ENCODE measurements at regions not wholly inside any gene's neighbourhood (a gene's known extent, or its start where the extent isn't known, plus 50 kb on each side); places are given as distances from the start of the nearest gene placed in this dataset.

DNA sequence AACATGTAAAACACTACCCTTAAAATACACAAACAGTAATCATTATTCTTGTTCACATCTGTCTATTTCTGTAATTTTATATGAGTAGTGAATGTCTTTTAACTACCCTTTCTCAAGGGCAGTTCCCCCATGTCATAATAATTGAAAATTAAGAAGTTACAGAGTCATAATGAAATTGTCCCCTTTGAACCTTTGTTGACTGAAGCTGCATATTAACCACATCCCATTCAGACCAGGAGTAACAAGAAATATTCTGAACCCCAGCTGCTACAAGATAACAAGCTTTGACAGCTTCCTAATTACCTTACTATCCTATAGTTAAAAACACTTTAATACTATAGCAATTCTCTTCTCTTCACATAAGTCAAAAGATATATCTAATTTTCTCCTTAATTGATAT, 635.9 kb upstream of the SUCLG2 start:
- Mint-ChIP-seq H3K27me3 (no peaks in the 10 kb centered on the region), H3K36me3 (ENCODE audit: insufficient read depth) (no peaks in the 10 kb centered on the region), H3K4me1 (ENCODE audit: low read depth) (no peaks in the 10 kb centered on the region), H3K4me3 (ENCODE audit: low read depth) (no peak overlapping the region), H3K27ac (no peak overlapping the region), H3K9me3 (ENCODE audit: low read depth) (no peaks in the 10 kb centered on the region)
- DNase-seq (ENCODE audit: low spot score, unreplicated experiment): no peak
- TF ChIP-seq, protein P1, sequence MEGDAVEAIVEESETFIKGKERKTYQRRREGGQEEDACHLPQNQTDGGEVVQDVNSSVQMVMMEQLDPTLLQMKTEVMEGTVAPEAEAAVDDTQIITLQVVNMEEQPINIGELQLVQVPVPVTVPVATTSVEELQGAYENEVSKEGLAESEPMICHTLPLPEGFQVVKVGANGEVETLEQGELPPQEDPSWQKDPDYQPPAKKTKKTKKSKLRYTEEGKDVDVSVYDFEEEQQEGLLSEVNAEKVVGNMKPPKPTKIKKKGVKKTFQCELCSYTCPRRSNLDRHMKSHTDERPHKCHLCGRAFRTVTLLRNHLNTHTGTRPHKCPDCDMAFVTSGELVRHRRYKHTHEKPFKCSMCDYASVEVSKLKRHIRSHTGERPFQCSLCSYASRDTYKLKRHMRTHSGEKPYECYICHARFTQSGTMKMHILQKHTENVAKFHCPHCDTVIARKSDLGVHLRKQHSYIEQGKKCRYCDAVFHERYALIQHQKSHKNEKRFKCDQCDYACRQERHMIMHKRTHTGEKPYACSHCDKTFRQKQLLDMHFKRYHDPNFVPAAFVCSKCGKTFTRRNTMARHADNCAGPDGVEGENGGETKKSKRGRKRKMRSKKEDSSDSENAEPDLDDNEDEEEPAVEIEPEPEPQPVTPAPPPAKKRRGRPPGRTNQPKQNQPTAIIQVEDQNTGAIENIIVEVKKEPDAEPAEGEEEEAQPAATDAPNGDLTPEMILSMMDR (IDR thresholded peaks at IDR 0.05; ENCODE audit: unreplicated experiment): no peak

DNA sequence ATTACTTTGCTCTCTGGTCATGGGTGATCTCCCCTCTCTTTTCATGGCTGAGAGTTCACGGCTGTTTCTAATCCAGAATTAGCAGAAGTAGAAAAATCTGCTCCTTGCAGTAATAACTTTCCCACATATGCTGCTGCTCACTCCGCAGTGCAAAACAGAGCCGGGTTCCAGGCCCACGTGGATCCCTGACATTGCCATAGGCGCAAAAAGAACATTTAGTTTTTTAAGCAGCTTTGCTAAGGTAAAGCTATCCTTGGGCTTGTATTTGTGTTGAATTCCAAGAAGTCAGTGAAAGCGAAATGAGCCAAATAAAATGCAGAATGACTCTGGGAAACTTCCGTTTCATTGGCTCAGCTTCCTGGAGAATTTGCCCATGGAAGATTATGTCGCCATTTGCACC, 633.7 kb upstream of the SUCLG2 start:
- TF ChIP-seq, protein P1 (IDR thresholded peaks at IDR 0.05; ENCODE audit: unreplicated experiment): no peak
- H3K27ac Mint-ChIP-seq: peak overlapping the region; percentile 67
- no peak for DNase-seq (ENCODE audit: low spot score, unreplicated experiment)
- H3K27me3 Mint-ChIP-seq: no peaks in the 10 kb centered on the region
- no peaks in the 10 kb centered on the region for H3K9me3 Mint-ChIP-seq (ENCODE audit: low read depth)
- no peaks in the 10 kb centered on the region for H3K4me1 Mint-ChIP-seq (ENCODE audit: low read depth)
- no peak overlapping the region for H3K4me3 Mint-ChIP-seq (ENCODE audit: low read depth)
- H3K36me3 Mint-ChIP-seq (ENCODE audit: insufficient read depth): no peaks in the 10 kb centered on the region

DNA sequence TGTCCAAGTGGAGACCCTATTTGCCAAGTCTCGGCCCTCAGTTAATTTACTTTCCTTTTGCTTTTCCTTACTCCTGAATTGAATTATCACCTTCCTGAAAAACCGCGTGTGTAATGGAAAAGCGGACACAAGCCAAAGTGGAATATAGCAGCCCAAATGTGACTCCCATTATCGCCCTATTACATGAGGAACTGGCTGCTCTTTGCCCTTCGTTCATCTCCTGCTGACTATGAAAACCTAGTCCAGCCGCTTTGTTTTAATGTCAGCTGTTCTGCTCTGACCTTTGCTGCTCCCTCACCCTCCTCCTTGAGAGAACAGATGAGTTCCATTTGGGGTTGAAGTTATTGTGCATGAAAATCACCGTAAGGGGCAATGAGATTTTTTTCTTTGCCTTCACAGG, 632.7 kb upstream of the SUCLG2 start:
- no peak overlapping the region for H3K27ac Mint-ChIP-seq
- H3K4me1 Mint-ChIP-seq (ENCODE audit: low read depth): no peaks in the 10 kb centered on the region
- H3K9me3 Mint-ChIP-seq (ENCODE audit: low read depth): no peaks in the 10 kb centered on the region
- no peak for DNase-seq (ENCODE audit: low spot score, unreplicated experiment)
- TF ChIP-seq, protein P1 (IDR thresholded peaks at IDR 0.05; ENCODE audit: unreplicated experiment): no peak
- H3K4me3 Mint-ChIP-seq (ENCODE audit: low read depth): no peak overlapping the region
- no peaks in the 10 kb centered on the region for H3K27me3 Mint-ChIP-seq
- no peaks in the 10 kb centered on the region for H3K36me3 Mint-ChIP-seq (ENCODE audit: insufficient read depth)

DNA sequence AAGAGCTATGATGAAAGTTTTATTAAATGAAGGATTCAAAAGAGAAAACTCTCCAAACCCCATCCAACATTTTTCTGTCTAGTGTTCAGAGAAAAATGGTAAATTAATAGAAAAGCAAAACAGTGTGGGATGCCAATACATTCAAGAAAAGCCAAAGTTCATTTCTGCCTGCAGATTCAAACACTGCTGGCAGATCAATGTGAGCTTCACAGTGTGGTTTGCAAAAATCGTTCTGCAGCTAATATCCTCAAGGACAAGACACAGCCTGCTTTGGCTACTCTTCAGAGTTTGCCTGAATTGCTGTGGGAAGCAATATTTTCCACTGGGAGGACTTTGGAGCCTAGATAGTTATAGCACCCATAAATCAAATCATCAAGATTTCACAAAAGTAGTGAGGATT, 619.9 kb upstream of the SUCLG2 start:
- DNase-seq (ENCODE audit: low spot score, unreplicated experiment): no peak
- Mint-ChIP-seq H3K4me1 (ENCODE audit: low read depth) (peaks cover 14% of the 10 kb centered on the region), H3K9me3 (ENCODE audit: low read depth) (no peaks in the 10 kb centered on the region), H3K27me3 (peaks cover 9% of the 10 kb centered on the region), H3K36me3 (ENCODE audit: insufficient read depth) (no peaks in the 10 kb centered on the region), H3K4me3 (ENCODE audit: low read depth) (no peak overlapping the region), H3K27ac (no peak overlapping the region)
- TF ChIP-seq, protein P1 (IDR thresholded peaks at IDR 0.05; ENCODE audit: unreplicated experiment): no peak

DNA sequence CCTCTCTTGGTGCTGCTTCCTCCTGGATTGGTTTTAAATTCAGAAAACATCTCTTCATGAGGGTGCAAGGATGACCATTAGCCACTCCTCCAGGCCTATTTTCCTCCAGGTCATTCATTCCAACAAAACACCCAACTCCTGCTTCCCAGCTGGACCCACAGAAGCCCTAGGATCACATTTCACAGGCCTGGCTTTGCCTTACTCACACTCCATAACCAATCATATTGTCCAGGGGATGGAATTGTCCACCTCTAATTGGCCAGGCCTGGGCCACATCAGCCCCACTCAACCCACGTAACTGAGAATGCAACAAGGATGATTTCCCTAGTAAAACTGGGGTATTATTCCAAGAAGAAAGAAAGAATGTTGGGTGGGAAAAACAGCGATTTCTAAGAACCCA, 616.7 kb upstream of the SUCLG2 start:
- DNase-seq (ENCODE audit: low spot score, unreplicated experiment): no peak
- Mint-ChIP-seq H3K9me3 (ENCODE audit: low read depth) (no peaks in the 10 kb centered on the region), H3K36me3 (ENCODE audit: insufficient read depth) (no peaks in the 10 kb centered on the region), H3K4me1 (ENCODE audit: low read depth) (peaks cover 11% of the 10 kb centered on the region), H3K27ac (no peak overlapping the region), H3K27me3 (peaks cover 2% of the 10 kb centered on the region), H3K4me3 (ENCODE audit: low read depth) (no peak overlapping the region)
- TF ChIP-seq, protein P1 (IDR thresholded peaks at IDR 0.05; ENCODE audit: unreplicated experiment): no peak
